A549 (cell line): ENCODE measurements at regions not wholly inside any gene's neighbourhood (a gene's known extent, or its start where the extent isn't known, plus 50 kb on each side); places are given as distances from the start of the nearest gene placed in this dataset.

Source experiments
- ATAC-seq, 2 experiments: fragments of 200-7000 bp in 1 of 2; fragments of >200 bp in 1 of 2; cut with Nextera tagmentation in 1 of 2; cut with Tn5 transposase in 1 of 2; 3 replicates each; pipeline versions ENCODE4 v1.8.0 to v1.9.1; 2018 to 2020; ENCODE audit warnings: mild to moderate bottlenecking in 1 of 2, moderate library complexity in 1 of 2
- CTCF ChIA-PET: fragments of 300-600 bp; sonication (Branson Sonifier 250); formaldehyde crosslinking; extraction: SDS; loops from one replicate; lab custom pipeline; 2021; ENCODE audit warnings: antibody characterized with exemption, inconsistent platforms; lab: Yijun Ruan, JAX
- POLR2A ChIA-PET: fragments of 350-600 bp; formaldehyde crosslinking; extraction: SDS; loops from one replicate; lab custom pipeline; 2021; ENCODE audit warnings: antibody characterized with exemption, inconsistent platforms; lab: Yijun Ruan, JAX
- DNase-seq, 2 experiments: peaks; one replicate each; pipeline versions ENCODE4 v3.0.0 to v3.0.0-alpha.2; 2011 to 2016; ENCODE audit warnings: low read depth in 1 of 2, low spot score in 1 of 2
- FAIRE-seq: peaks from 2 replicates; lab custom pipeline; 2011; peaks lifted over from hg19 to GRCh38; lab: Jason Lieb, UNC
- H3K27ac ChIP-seq, 2 experiments: fragments of >200 bp; sonication (Bioruptor Twin); formaldehyde crosslinking; 3 replicates each; pipeline ENCODE4 v1.5.1; 2016 to 2017
- H3K4me1 ChIP-seq: fragments of >200 bp; sonication (Bioruptor Twin); formaldehyde crosslinking; 3 replicates; pipeline ENCODE4 v1.6.1; 2016
- H3K4me2 ChIP-seq: fragments of >200 bp; sonication (Bioruptor Twin); formaldehyde crosslinking; 3 replicates; pipeline ENCODE4 v1.6.1; 2016
- H3K4me3 ChIP-seq: fragments of >200 bp; sonication (Bioruptor Twin); formaldehyde crosslinking; 3 replicates; pipeline ENCODE4 v1.5.1; 2016
- H3K9me3 ChIP-seq: fragments of >200 bp; sonication (Bioruptor Twin); formaldehyde crosslinking; 3 replicates; pipeline ENCODE4 v1.6.1; 2016
- CBX2 ChIP-seq: fragments of 200-600 bp; sonication (generic); IDR thresholded peaks from 2 replicates; pipeline ENCODE4 v1.6.1; 2016; ENCODE audit warnings: low read depth, mild to moderate bottlenecking, borderline replicate concordance
- CEBPB ChIP-seq, 2 experiments: fragments of >200 bp in 1 of 2; sonication (Bioruptor Twin) in 1 of 2; formaldehyde crosslinking in 1 of 2; IDR thresholded peaks; 2 replicates each; pipeline ENCODE4 v1.6.1; 2012 to 2016
- CHD2 ChIP-seq: fragments of 150-350 bp; IDR thresholded peaks from 2 replicates; pipeline ENCODE4 v1.6.1; 2014; ENCODE audit warnings: low read length; ENCODE audit not compliant: partially characterized antibody
- CHD4 ChIP-seq: fragments of 200-600 bp; sonication (generic); IDR thresholded peaks from 2 replicates; pipeline ENCODE4 v1.6.1; 2016; ENCODE audit warnings: antibody characterized with exemption, mild to moderate bottlenecking, borderline replicate concordance
- EP300 ChIP-seq, 2 experiments: fragments of >200 bp; sonication (Bioruptor Twin); formaldehyde crosslinking; IDR thresholded peaks; 2 replicates in 1 of 2; 3 replicates in 1 of 2; pipeline ENCODE4 v1.6.1; 2016 to 2017
- FOSB ChIP-seq: fragments of 250-450 bp; sonication (Bioruptor Pico); IDR thresholded peaks from 2 replicates; pipeline ENCODE4 v1.5.0; 2020; ENCODE audit warnings: mild to moderate bottlenecking, moderate library complexity
- FOSL2 ChIP-seq, 2 experiments: fragments of 450-650 bp in 1 of 2; fragments of >200 bp in 1 of 2; sonication (Bioruptor Twin) in 1 of 2; formaldehyde crosslinking; IDR thresholded peaks; 2 replicates each; pipeline versions ENCODE4 v1.5.0 to v1.6.1; 2016 to 2020; ENCODE audit warnings: mild to moderate bottlenecking in 1 of 2, moderate library complexity in 1 of 2
- FOXS1 ChIP-seq: fragments of 250-450 bp; sonication (Bioruptor Pico); IDR thresholded peaks from 2 replicates; pipeline ENCODE4 v1.5.0; 2020; ENCODE audit warnings: mild to moderate bottlenecking, moderate library complexity
- GATA3 ChIP-seq: IDR thresholded peaks from 2 replicates; pipeline ENCODE4 v1.6.1; 2012; ENCODE audit warnings: borderline replicate concordance
- HDAC2 ChIP-seq: fragments of 200-600 bp; sonication (generic); IDR thresholded peaks from 2 replicates; pipeline ENCODE4 v1.6.1; 2016
- HEYL ChIP-seq: fragments of 250-450 bp; sonication (Bioruptor Pico); IDR thresholded peaks from 2 replicates; pipeline ENCODE4 v1.8.0; 2021; ENCODE audit warnings: mild to moderate bottlenecking, moderate library complexity
- HOXB13 ChIP-seq: fragments of 250-450 bp; sonication (Bioruptor Pico); IDR thresholded peaks from 2 replicates; pipeline ENCODE4 v1.5.0; 2020; ENCODE audit warnings: low read depth, mild to moderate bottlenecking, moderate library complexity
- JUNB ChIP-seq: fragments of >200 bp; sonication (Bioruptor Twin); formaldehyde crosslinking; IDR thresholded peaks from 2 replicates; pipeline ENCODE4 v1.6.1; 2016
- KDM5A ChIP-seq: fragments of 200-600 bp; sonication (generic); IDR thresholded peaks from 2 replicates; pipeline ENCODE4 v1.6.1; 2016; ENCODE audit warnings: antibody characterized with exemption, mild to moderate bottlenecking
- MAFK ChIP-seq: fragments of 450-650 bp; IDR thresholded peaks from 2 replicates; pipeline ENCODE4 v1.6.1; 2014; ENCODE audit not compliant: partially characterized antibody
- MYC ChIP-seq: IDR thresholded peaks from 2 replicates; pipeline ENCODE4 v1.6.1; 2012; ENCODE audit warnings: mild to moderate bottlenecking, inconsistent platforms, low read length, improper control_type of control experiment, borderline replicate concordance
- NPAS2 ChIP-seq: fragments of 250-450 bp; sonication (Bioruptor Pico); IDR thresholded peaks from 2 replicates; pipeline ENCODE4 v1.8.0; 2022; ENCODE audit warnings: mild to moderate bottlenecking, moderate library complexity, borderline replicate concordance
- POLR2A ChIP-seq: IDR thresholded peaks from 2 replicates; pipeline ENCODE4 v1.6.1; 2012; ENCODE audit warnings: mild to moderate bottlenecking, low read length
- RARB ChIP-seq: fragments of 250-450 bp; sonication (Bioruptor Pico); IDR thresholded peaks from 2 replicates; pipeline ENCODE4 v1.8.0; 2021; ENCODE audit warnings: mild to moderate bottlenecking, moderate library complexity
- RFX5 ChIP-seq: fragments of 450-650 bp; IDR thresholded peaks from 2 replicates; pipeline ENCODE4 v1.7.1; 2014; ENCODE audit warnings: antibody characterized with exemption, mild to moderate bottlenecking, moderate library complexity
- SMC3 ChIP-seq: fragments of >200 bp; sonication (Bioruptor Twin); formaldehyde crosslinking; IDR thresholded peaks from 3 replicates; pipeline ENCODE4 v1.6.1; 2018; ENCODE audit warnings: inconsistent platforms
- SREBF2 ChIP-seq: fragments of 450-650 bp; IDR thresholded peaks from 2 replicates; pipeline ENCODE4 v1.6.1; 2014; ENCODE audit warnings: mild to moderate bottlenecking, moderate library complexity
- TFCP2L1 ChIP-seq: fragments of 250-450 bp; sonication (Bioruptor Pico); IDR thresholded peaks from 2 replicates; pipeline ENCODE4 v1.5.0; 2021; ENCODE audit warnings: mild to moderate bottlenecking
- ZC3H11A ChIP-seq: fragments of 450-650 bp; IDR thresholded peaks from 2 replicates; pipeline ENCODE4 v1.6.1; 2014; ENCODE audit warnings: antibody characterized with exemption, mild to moderate bottlenecking
- ZSCAN20 ChIP-seq: fragments of 250-450 bp; sonication (Bioruptor Pico); IDR thresholded peaks from 2 replicates; pipeline ENCODE4 v1.8.0; 2022; ENCODE audit warnings: mild to moderate bottlenecking, moderate library complexity
- WGBS: methylation state at CpG from one replicate; pipeline ENCODE4 v1.1.6; 2017; ENCODE audit errors: missing lambda C conversion rate; 5-methylcytosine and 5-hydroxymethylcytosine counted together
- TF ChIP-seq, protein P1 (sequence below): fragments of 450-650 bp; IDR thresholded peaks from 2 replicates; pipeline ENCODE4 v1.6.1; 2014; ENCODE audit warnings: antibody characterized with exemption
- TF ChIP-seq, protein P2 (sequence below): fragments of 150-350 bp; IDR thresholded peaks from 2 replicates; pipeline ENCODE4 v1.6.1; 2014; ENCODE audit warnings: low read depth, mild to moderate bottlenecking, low read length
- TF ChIP-seq, protein P3 (sequence below): fragments of 250-450 bp; sonication (Bioruptor Pico); IDR thresholded peaks from 2 replicates; pipeline ENCODE4 v1.5.0; 2020; ENCODE audit warnings: low read depth, mild to moderate bottlenecking, moderate library complexity
- TF ChIP-seq, protein P4 (sequence below): IDR thresholded peaks from 2 replicates; pipeline ENCODE4 v1.6.1; 2012; ENCODE audit warnings: low read depth, borderline replicate concordance
- TF ChIP-seq, protein P5 (sequence below): fragments of >200 bp; sonication (Bioruptor Twin); formaldehyde crosslinking; IDR thresholded peaks from 3 replicates; pipeline ENCODE4 v1.6.1; 2016

DNA sequence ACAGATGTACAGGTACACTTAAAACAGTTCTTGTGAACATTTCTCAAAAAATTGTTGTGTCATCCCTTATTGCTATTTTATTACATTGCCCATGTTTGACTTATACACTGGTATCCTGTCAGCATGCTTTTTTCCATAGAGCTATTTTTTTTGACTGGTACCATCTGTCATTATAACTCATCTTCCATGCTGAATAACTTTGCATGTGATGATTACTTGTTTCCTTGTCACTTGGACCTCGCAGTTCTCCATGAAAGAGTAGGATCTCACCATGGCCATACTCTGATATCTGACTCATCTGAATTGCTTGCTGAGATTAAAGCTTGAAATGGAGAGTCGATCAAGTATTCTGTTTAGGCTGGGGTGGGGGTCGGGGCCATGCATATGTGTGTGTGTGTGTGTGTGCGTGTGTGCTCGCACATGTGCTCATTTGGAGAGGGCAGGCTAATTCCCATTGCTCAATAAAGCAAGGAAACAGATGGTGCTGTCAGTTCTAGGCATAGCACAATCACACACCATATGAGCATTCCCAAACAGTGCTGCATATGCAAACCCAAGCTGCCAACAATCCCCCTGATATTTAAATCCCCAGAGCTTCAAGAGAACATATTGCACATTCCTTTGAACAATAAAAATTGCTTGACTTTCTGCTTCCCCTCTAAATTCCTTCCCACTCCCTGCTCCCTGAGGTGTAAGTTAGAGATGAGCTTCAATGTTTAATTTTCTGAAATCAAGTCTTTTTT lies 62.9 kb downstream of the NHLRC3 start:
- CTCF ChIA-PET, result interaction anchor here (1.5 kb wide), 1 partner anchor 511 kb away, joined by 4 read pairs; no protein-coding TSS in a partner anchor
- DNase-seq (no peak), ATAC-seq (no peak), FAIRE-seq (no peak)
- TF ChIP-seq NPAS2 (CRISPR knock-in tag), result no peak
- no peak for TF ChIP-seq SMC3
- TF ChIP-seq GATA3, result no peak
- TF ChIP-seq, protein P1, sequence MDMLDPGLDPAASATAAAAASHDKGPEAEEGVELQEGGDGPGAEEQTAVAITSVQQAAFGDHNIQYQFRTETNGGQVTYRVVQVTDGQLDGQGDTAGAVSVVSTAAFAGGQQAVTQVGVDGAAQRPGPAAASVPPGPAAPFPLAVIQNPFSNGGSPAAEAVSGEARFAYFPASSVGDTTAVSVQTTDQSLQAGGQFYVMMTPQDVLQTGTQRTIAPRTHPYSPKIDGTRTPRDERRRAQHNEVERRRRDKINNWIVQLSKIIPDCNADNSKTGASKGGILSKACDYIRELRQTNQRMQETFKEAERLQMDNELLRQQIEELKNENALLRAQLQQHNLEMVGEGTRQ, result no peak
- TF ChIP-seq MYC, result no peak
- no peak for TF ChIP-seq MAFK
- TF ChIP-seq, protein P2, sequence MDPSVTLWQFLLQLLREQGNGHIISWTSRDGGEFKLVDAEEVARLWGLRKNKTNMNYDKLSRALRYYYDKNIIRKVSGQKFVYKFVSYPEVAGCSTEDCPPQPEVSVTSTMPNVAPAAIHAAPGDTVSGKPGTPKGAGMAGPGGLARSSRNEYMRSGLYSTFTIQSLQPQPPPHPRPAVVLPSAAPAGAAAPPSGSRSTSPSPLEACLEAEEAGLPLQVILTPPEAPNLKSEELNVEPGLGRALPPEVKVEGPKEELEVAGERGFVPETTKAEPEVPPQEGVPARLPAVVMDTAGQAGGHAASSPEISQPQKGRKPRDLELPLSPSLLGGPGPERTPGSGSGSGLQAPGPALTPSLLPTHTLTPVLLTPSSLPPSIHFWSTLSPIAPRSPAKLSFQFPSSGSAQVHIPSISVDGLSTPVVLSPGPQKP, result no peak
- TF ChIP-seq CBX2, result no peak
- no peak for TF ChIP-seq ZSCAN20 (CRISPR knock-in tag)
- no peak for TF ChIP-seq POLR2A
- TF ChIP-seq HEYL (CRISPR knock-in tag), result no peak
- TF ChIP-seq RARB, result no peak
- no peak for TF ChIP-seq TFCP2L1 (CRISPR knock-in tag)
- TF ChIP-seq KDM5A, result no peak
- no peak for TF ChIP-seq HDAC2
- TF ChIP-seq, protein P3, sequence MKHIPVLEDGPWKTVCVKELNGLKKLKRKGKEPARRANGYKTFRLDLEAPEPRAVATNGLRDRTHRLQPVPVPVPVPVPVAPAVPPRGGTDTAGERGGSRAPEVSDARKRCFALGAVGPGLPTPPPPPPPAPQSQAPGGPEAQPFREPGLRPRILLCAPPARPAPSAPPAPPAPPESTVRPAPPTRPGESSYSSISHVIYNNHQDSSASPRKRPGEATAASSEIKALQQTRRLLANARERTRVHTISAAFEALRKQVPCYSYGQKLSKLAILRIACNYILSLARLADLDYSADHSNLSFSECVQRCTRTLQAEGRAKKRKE (CRISPR knock-in tag), result no peak
- Histone ChIP-seq H3K9me3 (no peaks in the 10 kb centered on the region), H3K4me3 (no peak overlapping the region), H3K4me2 (no peak overlapping the region), H3K4me1 (no peaks in the 10 kb centered on the region), H3K27ac (no peak overlapping the region)
- POLR2A ChIA-PET, result no interaction called here
- 24% methylated on average over 5 of the region's 5 CpGs for WGBS

DNA sequence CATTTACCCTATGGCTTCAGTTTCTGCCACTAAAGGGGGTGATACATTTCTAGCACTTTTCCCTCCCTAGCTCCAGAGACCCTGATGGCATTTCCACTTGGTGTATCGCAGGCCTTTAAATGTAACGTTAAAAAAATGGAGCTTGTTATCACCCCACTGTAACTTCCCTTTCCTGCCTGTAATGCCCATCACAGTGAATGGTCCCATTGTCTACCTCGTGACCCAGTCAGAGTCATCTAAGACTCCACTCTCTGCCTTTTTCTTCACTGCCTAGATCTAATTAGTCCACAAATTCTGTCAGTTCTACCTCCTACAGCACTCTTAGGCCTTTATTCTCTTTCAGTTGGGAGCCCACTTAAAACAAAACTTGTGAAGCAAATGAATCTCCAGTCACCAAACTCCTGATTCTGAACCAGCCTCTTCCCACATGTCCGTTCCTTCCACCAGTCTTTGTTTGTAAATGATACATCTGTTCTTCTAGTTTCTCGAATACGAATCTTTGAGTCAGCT lies 64.8 kb downstream of the NHLRC3 start:
- DNase-seq, result no peak
- 33% methylated on average over 6 of the region's 6 CpGs for WGBS
- POLR2A ChIA-PET, result no interaction called here
- H3K27ac ChIP-seq, result no peak overlapping the region
- TF ChIP-seq FOXS1 (CRISPR knock-in tag) (no peak), FOSL2 (IDR thresholded peaks at IDR 0.05) (no peak), FOSL2 (CRISPR knock-in tag; IDR thresholded peaks at IDR 0.05) (no peak), EP300 (IDR thresholded peaks at IDR 0.05) (no peak), CHD2 (no peak), HDAC2 (no peak), SREBF2 (no peak), ZC3H11A (no peak), JUNB (no peak), NPAS2 (CRISPR knock-in tag) (no peak), RFX5 (no peak), CEBPB (IDR thresholded peaks at IDR 0.05) (no peak), CHD4 (no peak), MAFK (no peak), FOSB (CRISPR knock-in tag) (no peak), HOXB13 (no peak), POLR2A (no peak)
- TF ChIP-seq, protein P4, sequence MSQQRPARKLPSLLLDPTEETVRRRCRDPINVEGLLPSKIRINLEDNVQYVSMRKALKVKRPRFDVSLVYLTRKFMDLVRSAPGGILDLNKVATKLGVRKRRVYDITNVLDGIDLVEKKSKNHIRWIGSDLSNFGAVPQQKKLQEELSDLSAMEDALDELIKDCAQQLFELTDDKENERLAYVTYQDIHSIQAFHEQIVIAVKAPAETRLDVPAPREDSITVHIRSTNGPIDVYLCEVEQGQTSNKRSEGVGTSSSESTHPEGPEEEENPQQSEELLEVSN, result no peak
- TF ChIP-seq, protein P5, sequence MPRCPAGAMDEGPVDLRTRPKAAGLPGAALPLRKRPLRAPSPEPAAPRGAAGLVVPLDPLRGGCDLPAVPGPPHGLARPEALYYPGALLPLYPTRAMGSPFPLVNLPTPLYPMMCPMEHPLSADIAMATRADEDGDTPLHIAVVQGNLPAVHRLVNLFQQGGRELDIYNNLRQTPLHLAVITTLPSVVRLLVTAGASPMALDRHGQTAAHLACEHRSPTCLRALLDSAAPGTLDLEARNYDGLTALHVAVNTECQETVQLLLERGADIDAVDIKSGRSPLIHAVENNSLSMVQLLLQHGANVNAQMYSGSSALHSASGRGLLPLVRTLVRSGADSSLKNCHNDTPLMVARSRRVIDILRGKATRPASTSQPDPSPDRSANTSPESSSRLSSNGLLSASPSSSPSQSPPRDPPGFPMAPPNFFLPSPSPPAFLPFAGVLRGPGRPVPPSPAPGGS, result no peak
- TF ChIP-seq, all 56 proteins: peak for 0
- H3K9me3 ChIP-seq, result no peaks in the 10 kb centered on the region
- CTCF ChIA-PET, result no interaction called here
- FAIRE-seq (no peak), ATAC-seq (no peak)
- no peak overlapping the region for H3K4me2 ChIP-seq
- no peak overlapping the region for H3K4me3 ChIP-seq
- no peaks in the 10 kb centered on the region for H3K4me1 ChIP-seq
